Suprapubic skin (tissue), 4 donors: ENCODE measurements at regions not wholly inside any gene's neighbourhood (a gene's known extent, or its start where the extent isn't known, plus 50 kb on each side); places are given as distances from the start of the nearest gene placed in this dataset.

ENCODE experiments used
- DNase-seq, 2 donors: peaks; one replicate each; pipeline ENCODE4 v3.0.0-alpha.2; 2019; ENCODE audit warnings: low spot score in 2 of 2
- H3K27ac ChIP-seq: fragments of 200-600 bp; sonication (generic); one replicate; pipeline ENCODE4 v1.5.1; 2019
- H3K27me3 ChIP-seq: fragments of 200-600 bp; sonication (generic); one replicate; pipeline ENCODE4 v1.5.1; 2019
- H3K36me3 ChIP-seq: fragments of 200-600 bp; sonication (generic); one replicate; pipeline ENCODE4 v1.5.1; 2019
- H3K4me1 ChIP-seq: fragments of 200-600 bp; sonication (generic); one replicate; pipeline ENCODE4 v1.5.1; 2019
- H3K4me3 ChIP-seq: fragments of 200-600 bp; sonication (generic); one replicate; pipeline ENCODE4 v1.5.1; 2019; ENCODE audit warnings: mild to moderate bottlenecking
- H3K9me3 ChIP-seq: fragments of 200-600 bp; sonication (generic); one replicate; pipeline ENCODE4 v1.5.1; 2019
- CTCF ChIP-seq, 2 donors: fragments of 200-600 bp in 1 of 2; fragments of 450-650 bp in 1 of 2; sonication (generic) in 1 of 2; IDR thresholded peaks; one replicate each; pipeline ENCODE4 v1.5.1; 2016 to 2019; ENCODE audit warnings: antibody characterized with exemption in 2 of 2, mild to moderate bottlenecking in 1 of 2, moderate library complexity in 1 of 2
- EP300 ChIP-seq: sonication (generic); formaldehyde crosslinking; IDR thresholded peaks from one replicate; pipeline ENCODE4 v1.6.1; 2017; ENCODE audit warnings: antibody characterized with exemption
- POLR2A ChIP-seq, 2 donors: fragments of 450-650 bp; IDR thresholded peaks; one replicate each; pipeline ENCODE4 v1.6.1; 2017; ENCODE audit warnings: antibody characterized with exemption in 2 of 2, mild to moderate bottlenecking in 2 of 2, moderate library complexity in 2 of 2
- POLR2AphosphoS5 ChIP-seq, 3 donors: sonication (generic); formaldehyde crosslinking; IDR thresholded peaks; one replicate each; pipeline ENCODE4 v1.6.1; 2017; ENCODE audit warnings: antibody characterized with exemption in 3 of 3
- WGBS: methylation state at CpG from one replicate; pipeline ENCODE4 v1.1.5; 2018; 5-methylcytosine and 5-hydroxymethylcytosine counted together

- Histone ChIP-seq H3K27ac (peak overlapping the region; percentile 11), H3K9me3 (no peaks in the 10 kb centered on the region), H3K27me3 (no peaks in the 10 kb centered on the region), H3K4me3 (no peak overlapping the region), H3K4me1 (peaks cover 13% of the 10 kb centered on the region), H3K36me3 (no peaks in the 10 kb centered on the region)
- DNase-seq, result no peak
- WGBS, result 53% methylated on average over 9 of the region's 9 CpGs
- TF ChIP-seq POLR2A (IDR thresholded peaks at IDR 0.05) (no peak), POLR2AphosphoS5 (IDR thresholded peaks at IDR 0.05) (no peak), EP300 (no peak), CTCF (IDR thresholded peaks at IDR 0.05) (no peak)
Observed at GRCh38 chr13:76829572-76830327, 56.5 kb downstream of the KCTD12 start.

GRCh38 chr13:76828316-76828741, 57.9 kb downstream of the KCTD12 start:
- H3K4me3 ChIP-seq, result no peak overlapping the region
- H3K27ac ChIP-seq, result no peak overlapping the region
- TF ChIP-seq CTCF (IDR thresholded peaks at IDR 0.05), result no peak
- TF ChIP-seq POLR2A (IDR thresholded peaks at IDR 0.05), result no peak
- TF ChIP-seq POLR2AphosphoS5 (IDR thresholded peaks at IDR 0.05), result no peak
- TF ChIP-seq EP300, result no peak
- 68% methylated on average over 3 of the region's 3 CpGs for WGBS
- DNase-seq, result no peak
- no peaks in the 10 kb centered on the region for H3K9me3 ChIP-seq
- peaks cover 13% of the 10 kb centered on the region for H3K4me1 ChIP-seq
- no peaks in the 10 kb centered on the region for H3K36me3 ChIP-seq
- no peaks in the 10 kb centered on the region for H3K27me3 ChIP-seq

GRCh38 chr13:76826527-76826926, 59.7 kb downstream of the KCTD12 start:
- Histone ChIP-seq H3K9me3 (no peaks in the 10 kb centered on the region), H3K27me3 (no peaks in the 10 kb centered on the region), H3K4me3 (no peak overlapping the region), H3K36me3 (no peaks in the 10 kb centered on the region), H3K27ac (no peak overlapping the region), H3K4me1 (peaks cover 15% of the 10 kb centered on the region)
- 84% methylated on average over 5 of the region's 5 CpGs for WGBS
- TF ChIP-seq POLR2A (IDR thresholded peaks at IDR 0.05), result no peak
- no peak for DNase-seq

- 44% methylated on average over 1 of the region's 1 CpG for WGBS
- no peak overlapping the region for H3K4me3 ChIP-seq
- H3K4me1 ChIP-seq, result peaks cover 15% of the 10 kb centered on the region
- no peaks in the 10 kb centered on the region for H3K27me3 ChIP-seq
- no peak overlapping the region for H3K27ac ChIP-seq
- H3K9me3 ChIP-seq, result no peaks in the 10 kb centered on the region
- no peaks in the 10 kb centered on the region for H3K36me3 ChIP-seq
- TF ChIP-seq POLR2AphosphoS5 (IDR thresholded peaks at IDR 0.05) (no peak), EP300 (no peak), CTCF (IDR thresholded peaks at IDR 0.05) (no peak), POLR2A (IDR thresholded peaks at IDR 0.05) (no peak)
- DNase-seq, result no peak
Observed at GRCh38 chr13:76825430-76825829, 60.8 kb downstream of the KCTD12 start.

GRCh38 chr13:76823969-76824368, 62.2 kb downstream of the KCTD12 start:
- H3K36me3 ChIP-seq, result no peaks in the 10 kb centered on the region
- no peak overlapping the region for H3K4me3 ChIP-seq
- no peaks in the 10 kb centered on the region for H3K9me3 ChIP-seq
- H3K27me3 ChIP-seq, result no peaks in the 10 kb centered on the region
- no peak for DNase-seq
- TF ChIP-seq CTCF (IDR thresholded peaks at IDR 0.05) (no peak), POLR2A (IDR thresholded peaks at IDR 0.05) (no peak), EP300 (no peak), POLR2AphosphoS5 (IDR thresholded peaks at IDR 0.05) (no peak)
- H3K4me1 ChIP-seq, result peaks cover 9% of the 10 kb centered on the region
- H3K27ac ChIP-seq, result no peak overlapping the region
